ENCODE measurements at regions not wholly inside any gene's neighbourhood (a gene's known extent, or its start where the extent isn't known, plus 50 kb on each side); places are given as distances from the start of the nearest gene placed in this dataset.
A peak's percentile ranks its signal among the peaks of the same experiment; 100 is the strongest.
"Not testable (repeated sequence)": the region's sequence is repeated elsewhere in the genome, so short reads cannot be mapped to it uniquely, and the experiment has no call there.

- DNase-seq = no peak
Observed at GRCh38 chr1:192418552-192419285, 101.9 kb downstream of the RGS21 start.

GRCh38 chr1:192430644-192431043, 113.9 kb downstream of the RGS21 start:
- no peak for DNase-seq

- DNase-seq = no peak
Observed at GRCh38 chr1:192435704-192436103, 118.9 kb downstream of the RGS21 start.

GRCh38 chr1:192436441-192437078, 119.8 kb downstream of the RGS21 start:
- no peak for DNase-seq

- no peak for DNase-seq
Observed at GRCh38 chr1:192438737-192439136, 121.9 kb downstream of the RGS21 start.

GRCh38 chr1:192439373-192440025, 122.7 kb downstream of the RGS21 start:
- DNase-seq = no peak

- DNase-seq = no peak
Observed at GRCh38 chr1:192441492-192441891, 124.7 kb downstream of the RGS21 start.

GRCh38 chr1:192442736-192443135, 125.9 kb downstream of the RGS21 start:
- no peak for DNase-seq

GRCh38 chr1:192443616-192444015, 126.8 kb downstream of the RGS21 start:
- no peak for DNase-seq

GRCh38 chr1:192445241-192445640, 128.4 kb downstream of the RGS21 start:
- no peak for DNase-seq

- DNase-seq = peak; percentile 15
Observed at GRCh38 chr1:192445839-192446489, 129.2 kb downstream of the RGS21 start.

GRCh38 chr1:192448026-192448578, 127.5 kb upstream of the RGS1 start:
- DNase-seq = no peak

GRCh38 chr1:192453360-192453992, 122.1 kb upstream of the RGS1 start:
- no peak for DNase-seq

GRCh38 chr1:192459467-192459866, 116.1 kb upstream of the RGS1 start:
- no peak for DNase-seq

- DNase-seq = no peak
Observed at GRCh38 chr1:192461684-192462083, 113.9 kb upstream of the RGS1 start.

- no peak for DNase-seq
Observed at GRCh38 chr1:192462616-192463015, 113.0 kb upstream of the RGS1 start.

- no peak for DNase-seq
Observed at GRCh38 chr1:192463661-192464060, 111.9 kb upstream of the RGS1 start.

- DNase-seq = not testable (repeated sequence)
Observed at GRCh38 chr1:192465221-192465620, 110.4 kb upstream of the RGS1 start.

GRCh38 chr1:192474080-192474683, 101.4 kb upstream of the RGS1 start:
- DNase-seq = peak; percentile 8

- no peak for DNase-seq
Observed at GRCh38 chr1:192475329-192475728, 100.2 kb upstream of the RGS1 start.

GRCh38 chr1:192475970-192476369, 99.6 kb upstream of the RGS1 start:
- DNase-seq = no peak

GRCh38 chr1:192476802-192477298, 98.7 kb upstream of the RGS1 start:
- peak; percentile 4 for DNase-seq
